HG03558 (cell line): ENCODE measurements at regions not wholly inside any gene's neighbourhood (a gene's known extent, or its start where the extent isn't known, plus 50 kb on each side); places are given as distances from the start of the nearest gene placed in this dataset.

Source experiments
- ATAC-seq: cut with Tn5 transposase; IDR thresholded peaks from one replicate; pipeline ENCODE4 v1.9.1; 2021; ENCODE audit warnings: moderate number of reproducible peaks; ENCODE audit not compliant: unreplicated experiment; ENCODE audit errors: extremely low read depth

- no peak for ATAC-seq
Measured at GRCh38 chr3:135694142-135694541, 271.4 kb upstream of the PPP2R3A start.

- ATAC-seq = no peak
Measured at GRCh38 chr3:135699741-135700140, 265.8 kb upstream of the PPP2R3A start.

- no peak for ATAC-seq
Measured at GRCh38 chr3:135706758-135707375, 258.7 kb upstream of the PPP2R3A start.

- ATAC-seq = no peak
Measured at GRCh38 chr3:135719449-135719848, 246.1 kb upstream of the PPP2R3A start.

DNA sequence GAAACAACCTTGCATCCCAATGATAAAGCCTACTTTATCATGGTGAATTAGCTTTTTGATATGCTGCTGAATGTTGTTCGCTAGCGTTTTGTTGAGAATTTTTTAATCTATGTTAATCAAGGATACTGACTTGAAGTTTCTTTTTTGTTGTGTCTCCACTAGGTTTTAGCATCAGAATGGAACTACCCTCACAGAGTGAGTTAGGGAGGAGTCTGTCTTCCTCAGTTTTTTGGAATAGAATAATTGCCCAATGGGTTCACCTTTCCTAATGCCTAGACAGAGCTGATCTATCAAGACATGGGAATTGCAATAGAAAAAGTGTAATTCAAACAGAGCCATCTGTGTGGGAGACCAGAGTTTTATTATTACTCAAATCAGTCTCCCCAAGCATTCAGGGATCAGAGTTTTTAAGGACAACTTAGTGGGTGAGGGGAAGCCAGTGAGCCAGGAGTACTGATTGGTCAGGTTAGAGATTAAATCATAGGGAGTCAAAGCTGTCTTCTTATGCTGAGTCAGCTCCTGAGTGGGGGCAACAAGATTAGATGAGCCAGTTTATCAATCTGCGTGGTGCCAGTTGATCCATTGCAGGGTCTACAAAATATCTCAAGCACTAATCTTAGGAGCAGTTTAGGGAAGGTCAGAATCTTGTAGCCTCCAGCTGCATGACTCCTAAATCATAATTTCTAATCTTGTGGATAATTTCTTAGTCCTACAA, 237.4 kb upstream of the PPP2R3A start:
- no peak for ATAC-seq

GRCh38 chr3:135731546-135731945, 234.0 kb upstream of the PPP2R3A start:
- ATAC-seq = no peak

GRCh38 chr3:135736740-135737139, 228.8 kb upstream of the PPP2R3A start:
- no peak for ATAC-seq

- ATAC-seq = no peak
Measured at GRCh38 chr3:135739779-135740178, 225.7 kb upstream of the PPP2R3A start.

DNA sequence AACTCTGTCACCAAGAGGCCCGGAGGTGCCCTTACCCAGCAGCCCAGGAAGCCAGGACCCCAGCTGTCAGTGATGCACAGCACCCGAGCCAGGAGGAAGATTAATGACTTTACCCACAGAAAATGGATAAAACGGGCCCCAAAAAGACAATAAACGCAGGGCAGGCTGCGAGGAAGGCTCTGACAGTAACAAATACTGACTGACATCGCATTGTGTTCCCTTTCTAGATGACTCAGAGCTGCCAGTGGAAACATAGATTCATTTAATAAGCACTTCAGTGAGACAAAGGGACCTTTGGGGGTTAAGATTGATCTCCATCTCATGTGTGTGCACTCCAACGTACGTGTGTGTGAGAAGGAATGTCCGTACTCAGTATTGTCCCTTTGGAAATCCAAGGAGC, 225.3 kb upstream of the PPP2R3A start:
- no peak for ATAC-seq

GRCh38 chr3:135740751-135741150, 224.8 kb upstream of the PPP2R3A start:
- no peak for ATAC-seq

GRCh38 chr3:135751991-135752390, 213.5 kb upstream of the PPP2R3A start:
- no peak for ATAC-seq

DNA sequence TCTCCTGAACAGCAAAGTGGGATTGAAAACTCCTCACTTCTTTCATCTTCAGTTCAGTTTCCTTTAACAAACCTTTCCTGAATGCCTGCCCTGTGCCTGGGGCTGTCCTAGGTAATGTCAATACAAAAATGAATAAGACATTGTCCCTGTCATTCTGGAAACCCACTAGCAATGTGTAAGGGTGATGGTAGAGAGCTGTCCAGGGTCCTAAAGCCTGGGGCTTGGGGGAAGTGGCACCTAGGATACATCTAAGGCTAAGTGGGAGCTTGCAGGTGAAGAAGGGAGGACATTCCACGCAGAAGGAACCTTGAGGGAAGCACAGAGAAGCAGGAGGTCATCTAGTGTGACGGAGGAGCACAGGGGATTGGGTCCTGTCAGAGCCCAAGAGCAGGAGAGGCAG, 212.7 kb upstream of the PPP2R3A start:
- no peak for ATAC-seq

DNA sequence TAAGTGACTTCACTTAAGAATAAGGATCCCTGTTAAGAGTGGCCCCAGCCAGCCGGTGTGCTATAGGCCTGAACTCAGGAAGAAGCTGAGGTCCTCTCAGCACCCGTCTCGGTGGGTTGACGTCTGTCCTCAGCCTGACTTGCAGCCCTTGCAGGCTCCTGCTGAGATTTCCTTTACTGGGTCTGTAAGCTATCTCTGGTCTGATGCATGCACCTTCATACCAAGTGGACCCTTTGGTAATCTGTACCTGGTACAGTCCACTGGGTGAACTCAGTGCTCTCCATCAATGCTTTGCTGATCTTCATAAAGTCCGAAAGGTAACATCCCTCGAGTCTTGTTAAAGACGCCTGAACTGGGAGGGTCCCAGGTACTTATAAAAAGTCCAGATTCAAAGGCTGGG, 212.0 kb upstream of the PPP2R3A start:
- no peak for ATAC-seq

DNA sequence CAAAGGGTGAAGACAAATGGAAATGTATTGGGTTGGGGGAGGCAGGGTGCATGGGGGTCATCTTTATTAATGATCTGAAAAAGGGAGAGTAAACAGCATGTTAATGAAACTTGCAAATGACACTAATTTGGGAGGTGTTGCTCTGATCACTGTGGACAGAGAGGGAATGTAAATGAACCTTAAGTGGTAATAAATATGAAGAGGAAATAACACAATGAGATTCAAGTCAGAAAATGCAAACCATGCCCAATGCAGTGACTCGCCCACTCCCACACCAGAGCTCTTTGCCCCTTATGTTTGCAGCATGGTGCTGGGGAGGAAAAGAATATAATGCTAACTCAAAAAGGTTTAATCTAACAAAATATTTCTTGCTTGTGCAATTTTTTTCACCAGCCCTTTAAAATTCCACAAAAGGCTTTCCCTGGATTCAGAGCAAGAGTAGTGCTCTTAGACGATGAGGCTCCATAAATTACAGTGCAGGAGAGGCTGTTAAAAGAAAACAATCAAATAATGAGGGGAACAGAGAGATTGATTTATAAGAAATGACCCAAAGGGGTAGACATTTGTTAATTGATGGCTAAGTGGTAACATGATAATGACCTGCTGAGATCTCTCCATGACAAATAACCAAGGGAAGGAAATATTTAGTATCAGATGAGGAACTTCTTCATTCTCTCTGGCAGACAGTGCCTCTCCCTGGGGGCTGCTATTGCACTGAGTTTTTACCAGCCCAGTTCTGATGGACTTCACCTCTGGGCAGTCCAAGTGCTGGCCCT, 210.0 kb upstream of the PPP2R3A start:
- ATAC-seq = no peak

- ATAC-seq = no peak
Measured at GRCh38 chr3:135756106-135756668, 209.3 kb upstream of the PPP2R3A start.

GRCh38 chr3:135757421-135757820, 208.1 kb upstream of the PPP2R3A start:
- ATAC-seq = no peak

- no peak for ATAC-seq
Measured at GRCh38 chr3:135758961-135759360, 206.6 kb upstream of the PPP2R3A start.

- no peak for ATAC-seq
Measured at GRCh38 chr3:135759651-135760050, 205.9 kb upstream of the PPP2R3A start.

GRCh38 chr3:135760581-135760980, 204.9 kb upstream of the PPP2R3A start:
- no peak for ATAC-seq

DNA sequence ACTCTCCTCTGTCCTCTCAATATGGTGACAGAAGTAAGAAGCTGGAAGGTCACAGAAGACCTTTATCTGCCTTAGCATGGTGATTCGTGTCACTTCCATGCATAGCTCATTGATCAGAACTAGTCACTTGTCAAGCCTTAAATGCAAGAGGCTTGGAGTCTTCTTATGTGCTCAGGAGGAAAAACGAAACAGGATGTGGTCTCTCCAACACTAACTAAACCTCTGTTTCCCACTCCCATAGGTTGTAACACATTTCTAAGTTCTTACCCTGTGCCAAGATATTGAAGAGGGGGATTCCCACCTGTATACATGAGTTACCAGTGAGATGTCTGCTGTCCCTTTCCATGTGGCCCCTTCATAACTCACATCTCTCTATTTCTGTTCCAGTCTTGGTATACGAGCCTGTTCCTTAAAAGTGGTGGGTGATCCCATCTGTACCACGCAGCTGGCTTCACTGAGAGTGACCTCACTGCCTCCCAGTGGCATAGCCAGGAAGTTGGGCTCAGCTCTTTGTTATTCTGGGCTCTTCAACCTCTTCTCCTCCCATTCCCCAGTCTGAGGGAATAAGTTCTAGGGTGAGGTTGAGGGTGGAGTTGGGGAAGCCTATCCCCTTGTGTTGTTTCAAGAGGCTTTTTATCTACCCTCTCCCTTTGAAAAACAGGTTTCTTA, 203.2 kb upstream of the PPP2R3A start:
- ATAC-seq = no peak

DNA sequence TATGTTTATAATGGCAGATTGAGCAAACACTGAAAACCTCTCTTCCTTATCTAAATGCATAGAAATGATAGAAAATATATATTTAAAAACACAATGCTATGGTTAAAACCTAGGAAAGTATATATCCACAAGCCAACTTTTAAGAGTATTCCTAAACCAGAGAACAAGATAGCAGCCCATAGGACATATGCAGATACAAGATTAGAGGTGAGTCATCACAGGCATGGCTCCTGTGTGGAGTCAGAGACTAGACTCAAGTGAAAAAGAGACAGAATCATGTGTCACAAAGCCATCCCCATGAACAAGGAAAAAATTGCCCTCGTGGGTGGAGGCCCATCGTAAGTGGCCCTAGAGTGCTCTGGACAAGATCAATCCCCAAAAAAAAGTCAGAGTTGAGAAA, 199.4 kb upstream of the PPP2R3A start:
- ATAC-seq = no peak
